Natural killer cell (primary cell): ENCODE measurements at regions not wholly inside any gene's neighbourhood (a gene's known extent, or its start where the extent isn't known, plus 50 kb on each side); places are given as distances from the start of the nearest gene placed in this dataset.

ENCODE experiments used
- ATAC-seq, 3 donors: fragments of 150-1000 bp in 2 of 3; fragments of 200-7000 bp in 1 of 3; cut with Tn5 transposase; 1 replicate in 1 of 3; 2 replicates in 2 of 3; pipeline ENCODE4 v1.10.0; 2021; ENCODE audit warnings: mild to moderate bottlenecking in 2 of 3, moderate library complexity in 2 of 3
- DNase-seq, 2 donors: peaks; one replicate each; pipeline versions ENCODE4 v3.0.0 to v3.0.0-alpha.2; 2013 to 2021; ENCODE audit warnings: mixed read lengths in 1 of 2
- H3K27ac ChIP-seq: one replicate; pipeline ENCODE4 v1.5.1; 2013; ENCODE audit warnings: mild to moderate bottlenecking, low read length
- H3K27me3 ChIP-seq: one replicate; pipeline ENCODE4 v1.6.1; 2013; ENCODE audit warnings: low read length; ENCODE audit not compliant: control insufficient read depth, insufficient read depth
- H3K36me3 ChIP-seq: one replicate; pipeline ENCODE4 v1.6.1; 2013; ENCODE audit warnings: low read length; ENCODE audit not compliant: control insufficient read depth, insufficient read depth
- H3K4me1 ChIP-seq: one replicate; pipeline ENCODE4 v1.6.1; 2013; ENCODE audit warnings: low read length; ENCODE audit not compliant: control insufficient read depth, insufficient read depth
- H3K4me3 ChIP-seq: one replicate; pipeline ENCODE4 v1.5.1; 2013; ENCODE audit warnings: low read length
- H3K9me3 ChIP-seq: one replicate; pipeline ENCODE4 v1.6.1; 2013; ENCODE audit warnings: low read length; ENCODE audit not compliant: control insufficient read depth, insufficient read depth
- H3K27ac Mint-ChIP-seq, 2 donors: one replicate each; pipeline ENCODE4 v1.8.0; 2022; ENCODE audit warnings: mild to moderate bottlenecking in 2 of 2, mixed read lengths in 2 of 2, moderate library complexity in 1 of 2
- H3K27me3 Mint-ChIP-seq, 2 donors: one replicate each; pipeline ENCODE4 v1.8.0; 2022; ENCODE audit warnings: low read depth in 2 of 2, mixed read lengths in 2 of 2
- H3K36me3 Mint-ChIP-seq: one replicate; pipeline ENCODE4 v1.8.0; 2022; ENCODE audit warnings: mixed read lengths
- H3K4me1 Mint-ChIP-seq, 2 donors: one replicate each; pipeline ENCODE4 v1.8.0; 2022; ENCODE audit warnings: mixed read lengths in 2 of 2
- H3K4me3 Mint-ChIP-seq: one replicate; pipeline ENCODE4 v1.8.0; 2022; ENCODE audit warnings: mild to moderate bottlenecking, moderate library complexity, mixed read lengths
- H3K9me3 Mint-ChIP-seq, 2 donors: one replicate each; pipeline ENCODE4 v1.8.0; 2022; ENCODE audit warnings: mixed read lengths in 2 of 2
- WGBS: methylation state at CpG from one replicate; pipeline ENCODE4 v1.1.7; 2013; ENCODE audit warnings: missing lambda C conversion rate; ENCODE audit not compliant: insufficient coverage; 5-methylcytosine and 5-hydroxymethylcytosine counted together
- intact Hi-C: fragments of 100-400 bp; cut with micrococcal nuclease; formaldehyde crosslinking; loops from one replicate; pipeline ENCODE4 v1.14.2; 2022
- TF ChIP-seq, protein P1 (sequence below): fragments of 200-600 bp; IDR thresholded peaks from one replicate; pipeline ENCODE4 v1.8.0; 2022; ENCODE audit warnings: antibody characterized with exemption

DNA sequence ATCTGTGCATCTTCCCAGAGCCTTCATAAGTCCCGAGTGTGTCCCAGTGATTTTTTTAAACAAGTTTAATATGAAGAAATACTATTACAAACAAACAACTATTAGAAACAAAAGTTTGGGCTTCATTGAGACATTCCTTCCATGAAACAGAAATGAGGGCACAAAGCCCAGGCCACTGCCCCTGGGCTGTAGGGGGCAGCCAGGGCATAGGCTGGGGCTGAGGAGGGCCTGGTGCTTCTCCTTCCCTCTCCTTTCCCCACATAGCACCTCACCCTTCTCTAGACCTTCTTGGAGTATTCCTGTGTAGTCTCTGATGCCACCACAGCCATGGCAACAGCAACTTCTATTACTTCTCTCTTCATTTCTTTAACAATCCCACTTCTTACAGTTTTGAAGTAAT, 348.2 kb downstream of the IRX2 start:
- DNase-seq (no peak), ATAC-seq (no peak)
- H3K27me3 Mint-ChIP-seq = no peaks in the 10 kb centered on the region
- H3K27ac Mint-ChIP-seq = no peak overlapping the region
- TF ChIP-seq, protein P1, sequence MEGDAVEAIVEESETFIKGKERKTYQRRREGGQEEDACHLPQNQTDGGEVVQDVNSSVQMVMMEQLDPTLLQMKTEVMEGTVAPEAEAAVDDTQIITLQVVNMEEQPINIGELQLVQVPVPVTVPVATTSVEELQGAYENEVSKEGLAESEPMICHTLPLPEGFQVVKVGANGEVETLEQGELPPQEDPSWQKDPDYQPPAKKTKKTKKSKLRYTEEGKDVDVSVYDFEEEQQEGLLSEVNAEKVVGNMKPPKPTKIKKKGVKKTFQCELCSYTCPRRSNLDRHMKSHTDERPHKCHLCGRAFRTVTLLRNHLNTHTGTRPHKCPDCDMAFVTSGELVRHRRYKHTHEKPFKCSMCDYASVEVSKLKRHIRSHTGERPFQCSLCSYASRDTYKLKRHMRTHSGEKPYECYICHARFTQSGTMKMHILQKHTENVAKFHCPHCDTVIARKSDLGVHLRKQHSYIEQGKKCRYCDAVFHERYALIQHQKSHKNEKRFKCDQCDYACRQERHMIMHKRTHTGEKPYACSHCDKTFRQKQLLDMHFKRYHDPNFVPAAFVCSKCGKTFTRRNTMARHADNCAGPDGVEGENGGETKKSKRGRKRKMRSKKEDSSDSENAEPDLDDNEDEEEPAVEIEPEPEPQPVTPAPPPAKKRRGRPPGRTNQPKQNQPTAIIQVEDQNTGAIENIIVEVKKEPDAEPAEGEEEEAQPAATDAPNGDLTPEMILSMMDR = no peak
- no peak overlapping the region for H3K4me3 Mint-ChIP-seq
- intact Hi-C loops = no loop called here
- Histone ChIP-seq H3K4me3 (no peak overlapping the region), H3K4me1 (no peaks in the 10 kb centered on the region), H3K27ac (no peak overlapping the region), H3K9me3 (no peaks in the 10 kb centered on the region), H3K36me3 (no peaks in the 10 kb centered on the region), H3K27me3 (no peaks in the 10 kb centered on the region)
- WGBS = 17% methylated on average over 1 of the region's 1 CpG
- no peaks in the 10 kb centered on the region for H3K4me1 Mint-ChIP-seq
- no peaks in the 10 kb centered on the region for H3K36me3 Mint-ChIP-seq
- peaks cover 2% of the 10 kb centered on the region in 2 donors for H3K9me3 Mint-ChIP-seq

DNA sequence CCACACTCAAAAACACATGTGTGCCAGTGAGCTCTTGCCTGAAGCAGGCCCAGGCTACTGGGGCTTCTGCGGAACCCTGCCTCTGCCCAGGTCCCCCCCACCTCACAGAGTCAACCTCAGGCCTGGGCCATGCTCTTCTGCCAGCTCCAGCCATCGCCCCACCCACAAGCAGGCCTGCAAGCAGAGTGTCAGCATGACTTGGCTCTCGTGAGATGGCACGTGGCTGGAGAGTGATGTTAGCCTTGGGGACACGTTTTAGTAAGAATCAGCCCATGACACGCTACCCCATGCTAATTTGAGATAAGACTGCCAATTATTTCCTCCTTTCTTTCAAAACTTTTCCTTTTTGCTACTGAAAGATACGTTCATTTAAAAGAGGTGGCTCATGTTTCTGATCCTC, 351.7 kb downstream of the IRX2 start:
- H3K36me3 Mint-ChIP-seq = no peaks in the 10 kb centered on the region
- Histone ChIP-seq H3K9me3 (no peaks in the 10 kb centered on the region), H3K4me3 (no peak overlapping the region), H3K4me1 (no peaks in the 10 kb centered on the region), H3K27ac (no peak overlapping the region), H3K36me3 (no peaks in the 10 kb centered on the region), H3K27me3 (no peaks in the 10 kb centered on the region)
- peaks cover 0 to 2% of the 10 kb centered on the region in 2 donors for H3K9me3 Mint-ChIP-seq
- no peak overlapping the region for H3K27ac Mint-ChIP-seq
- TF ChIP-seq, protein P1 = no peak
- H3K4me3 Mint-ChIP-seq = no peak overlapping the region
- no peaks in the 10 kb centered on the region for H3K27me3 Mint-ChIP-seq
- H3K4me1 Mint-ChIP-seq = no peaks in the 10 kb centered on the region
- WGBS = 67% methylated on average over 7 of the region's 7 CpGs
- intact Hi-C loops = no loop called here
- DNase-seq (no peak), ATAC-seq (no peak)

DNA sequence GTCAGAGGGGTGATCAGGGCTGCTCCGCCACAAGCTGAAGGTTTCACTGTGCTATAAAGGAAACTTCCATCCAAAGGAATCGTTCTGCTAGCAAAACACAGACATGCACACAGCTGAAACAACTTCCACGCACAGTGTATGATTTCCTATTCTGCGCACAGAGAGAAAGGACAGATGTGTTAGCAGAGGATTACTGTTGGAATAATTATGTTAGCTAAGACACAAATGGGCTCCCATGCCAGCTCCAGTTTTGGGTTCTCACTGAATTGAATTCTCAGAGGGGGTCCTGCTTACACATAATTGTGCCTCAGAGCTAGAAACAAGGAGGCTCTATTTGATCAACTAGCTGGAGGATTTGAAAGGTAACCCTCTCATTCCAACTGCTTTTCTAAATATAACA, 352.4 kb downstream of the IRX2 start:
- Mint-ChIP-seq H3K4me3 (no peak overlapping the region), H3K4me1 (no peaks in the 10 kb centered on the region), H3K27ac (no peak overlapping the region), H3K36me3 (no peaks in the 10 kb centered on the region), H3K27me3 (no peaks in the 10 kb centered on the region), H3K9me3 (peaks cover 0 to 2% of the 10 kb centered on the region in 2 donors)
- DNase-seq (no peak), ATAC-seq (no peak)
- H3K27me3 ChIP-seq = no peaks in the 10 kb centered on the region
- no peaks in the 10 kb centered on the region for H3K36me3 ChIP-seq
- H3K4me3 ChIP-seq = no peak overlapping the region
- WGBS = 72% methylated on average over 2 of the region's 4 CpGs
- no peaks in the 10 kb centered on the region for H3K9me3 ChIP-seq
- intact Hi-C loops = no loop called here
- TF ChIP-seq, protein P1 = no peak
- no peaks in the 10 kb centered on the region for H3K4me1 ChIP-seq
- no peak overlapping the region for H3K27ac ChIP-seq

DNA sequence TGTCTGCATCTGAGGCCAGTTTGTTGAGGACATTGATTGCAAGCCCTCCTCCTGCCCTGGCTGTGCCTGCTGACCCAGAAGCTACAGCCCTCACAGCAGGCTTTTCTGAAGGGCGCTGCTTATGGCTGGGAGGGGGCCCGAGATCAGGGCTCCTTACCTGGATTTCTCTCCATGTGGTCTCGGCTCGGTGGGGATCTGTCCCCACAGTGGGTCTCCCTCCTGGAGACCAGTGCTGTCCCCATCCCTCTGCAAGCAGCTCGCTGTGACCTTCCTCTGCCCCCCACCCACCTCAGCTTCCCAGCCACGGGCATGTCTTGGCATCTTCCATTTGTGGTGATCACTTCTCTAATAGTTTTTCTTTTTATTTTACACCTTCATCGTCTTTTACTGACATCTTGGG, 357.9 kb downstream of the IRX2 start:
- Histone ChIP-seq H3K27me3 (no peaks in the 10 kb centered on the region), H3K4me3 (no peak overlapping the region), H3K4me1 (no peaks in the 10 kb centered on the region), H3K9me3 (no peaks in the 10 kb centered on the region), H3K36me3 (no peaks in the 10 kb centered on the region), H3K27ac (no peak overlapping the region)
- Mint-ChIP-seq H3K4me3 (no peak overlapping the region), H3K27ac (no peak overlapping the region), H3K4me1 (no peaks in the 10 kb centered on the region), H3K27me3 (no peaks in the 10 kb centered on the region), H3K9me3 (no peaks in the 10 kb centered on the region), H3K36me3 (no peaks in the 10 kb centered on the region)
- WGBS = 78% methylated on average over 6 of the region's 7 CpGs
- intact Hi-C loops = no loop called here
- ATAC-seq = no peak
- DNase-seq = no peak
- TF ChIP-seq, protein P1 = no peak
